Stomach (tissue), 8 donors: ENCODE measurements at regions not wholly inside any gene's neighbourhood (a gene's known extent, or its start where the extent isn't known, plus 50 kb on each side); places are given as distances from the start of the nearest gene placed in this dataset.
A peak's percentile ranks its signal among the peaks of the same experiment; 100 is the strongest.

Source experiments
- DNase-seq, 2 donors: peaks; one replicate each; pipeline versions ENCODE4 v3.0.0 to v3.0.0-alpha.2; 2013 to 2019
- H3K27ac ChIP-seq, 5 donors: fragments of 200-600 bp in 4 of 5; sonication (generic) in 4 of 5; one replicate each; pipeline ENCODE4 v1.5.1; 2013 to 2019; ENCODE audit warnings: mild to moderate bottlenecking in 1 of 5, moderate library complexity in 1 of 5
- H3K27me3 ChIP-seq, 3 donors: fragments of 200-600 bp; sonication (generic); one replicate each; pipeline ENCODE4 v1.5.1; 2017 to 2019; ENCODE audit warnings: mixed run types in 1 of 3
- H3K36me3 ChIP-seq, 4 donors: fragments of 200-600 bp; sonication (generic); 1 replicate in 3 of 4; 2 replicates in 1 of 4; pipeline ENCODE4 v1.5.1; 2016 to 2019
- H3K4me1 ChIP-seq, 4 donors: fragments of 200-600 bp; sonication (generic); one replicate each; pipeline ENCODE4 v1.5.1; 2016 to 2019
- H3K4me3 ChIP-seq, 4 donors: fragments of 200-600 bp; sonication (generic) in 3 of 4; one replicate each; pipeline ENCODE4 v1.5.1; 2016 to 2019; ENCODE audit warnings: mild to moderate bottlenecking in 1 of 4
- H3K9me3 ChIP-seq, 4 donors: fragments of 200-600 bp; sonication (generic); one replicate each; pipeline ENCODE4 v1.5.1; 2016 to 2019
- CTCF ChIP-seq, 7 experiments: fragments of 450-650 bp in 4 of 7; fragments of 200-600 bp in 3 of 7; sonication (generic) in 3 of 7; IDR thresholded peaks; one replicate each; pipeline ENCODE4 v1.5.1; 2016 to 2019; ENCODE audit warnings: antibody characterized with exemption in 7 of 7, control low read depth in 2 of 7, mild to moderate bottlenecking in 1 of 7
- EP300 ChIP-seq: sonication (generic); formaldehyde crosslinking; IDR thresholded peaks from one replicate; pipeline ENCODE4 v1.6.1; 2017; ENCODE audit warnings: antibody characterized with exemption
- POLR2A ChIP-seq, 4 donors: fragments of 450-650 bp; IDR thresholded peaks; one replicate each; pipeline ENCODE4 v1.6.1; 2016; ENCODE audit warnings: antibody characterized with exemption in 4 of 4, control low read depth in 2 of 4, mild to moderate bottlenecking in 1 of 4, moderate library complexity in 1 of 4
- POLR2AphosphoS5 ChIP-seq, 3 donors: sonication (generic); formaldehyde crosslinking; IDR thresholded peaks; one replicate each; pipeline ENCODE4 v1.6.1; 2016; ENCODE audit warnings: antibody characterized with exemption in 3 of 3
- WGBS, 5 donors: extraction: QIAGEN DNeasy Blood & Tissue Kit in 3 of 5; methylation state at CpG; one replicate each; pipeline versions ENCODE4 v1.1.5 to v1.1.7; 2013 to 2018; 5-methylcytosine and 5-hydroxymethylcytosine counted together
- intact Hi-C: fragments of 100-400 bp; cut with DNase I; formaldehyde crosslinking; loops from one replicate; pipeline ENCODE4 v1.15.1; 2023; ENCODE audit warnings: low total_unique reads
- donor health status: healthy with polysubstance abuse.
- donor health status: Bipolar disorder and iron deficiency.
- donor health status: healthy.

DNA sequence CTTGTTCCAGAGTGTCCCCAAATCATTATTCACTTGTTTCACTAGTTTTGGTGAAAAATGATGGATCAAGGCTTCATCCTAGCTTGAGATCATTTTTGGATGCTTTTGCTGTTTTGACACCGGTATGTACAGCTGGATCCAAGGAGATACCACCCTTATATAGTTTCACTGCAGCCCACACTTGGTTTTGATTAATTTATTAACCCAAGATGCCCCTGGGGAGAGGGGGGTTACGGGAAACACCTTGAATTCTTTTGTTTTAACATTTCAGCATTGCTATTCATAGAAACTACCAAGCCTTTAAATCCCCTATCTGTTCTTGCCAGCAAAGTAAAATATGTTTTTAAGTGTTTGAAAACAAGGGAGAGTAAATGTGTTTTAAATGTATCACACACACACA lies 457.7 kb upstream of the RUNX1 start:
- Histone ChIP-seq H3K4me3 (no peak overlapping the region), H3K27me3 (no peaks in the 10 kb centered on the region), H3K9me3 (no peaks in the 10 kb centered on the region), H3K27ac (no peak overlapping the region), H3K4me1 (peaks cover 0 to 29% (median 7%) of the 10 kb centered on the region in 4 donors), H3K36me3 (no peaks in the 10 kb centered on the region)
- DNase-seq = no peak
- intact Hi-C loops = no loop called here
- no peak for TF ChIP-seq POLR2AphosphoS5 (IDR thresholded peaks at IDR 0.05)
- no peak for TF ChIP-seq CTCF (IDR thresholded peaks at IDR 0.05)
- TF ChIP-seq EP300 = no peak
- no peak for TF ChIP-seq POLR2A (IDR thresholded peaks at IDR 0.05)
- WGBS, 5 donors = 57 to 75% (median 71%) methylated on average over 2 of the region's 2 CpGs

GRCh38 chr21:35506352-35506751 lies 457.2 kb upstream of the RUNX1 start:
- intact Hi-C loops = no loop called here
- peaks cover 0 to under 1% (median 0%) of the 10 kb centered on the region in 3 donors for H3K27me3 ChIP-seq
- WGBS, 5 donors = 34 to 49% (median 44%) methylated on average over 3 of the region's 3 CpGs

DNA sequence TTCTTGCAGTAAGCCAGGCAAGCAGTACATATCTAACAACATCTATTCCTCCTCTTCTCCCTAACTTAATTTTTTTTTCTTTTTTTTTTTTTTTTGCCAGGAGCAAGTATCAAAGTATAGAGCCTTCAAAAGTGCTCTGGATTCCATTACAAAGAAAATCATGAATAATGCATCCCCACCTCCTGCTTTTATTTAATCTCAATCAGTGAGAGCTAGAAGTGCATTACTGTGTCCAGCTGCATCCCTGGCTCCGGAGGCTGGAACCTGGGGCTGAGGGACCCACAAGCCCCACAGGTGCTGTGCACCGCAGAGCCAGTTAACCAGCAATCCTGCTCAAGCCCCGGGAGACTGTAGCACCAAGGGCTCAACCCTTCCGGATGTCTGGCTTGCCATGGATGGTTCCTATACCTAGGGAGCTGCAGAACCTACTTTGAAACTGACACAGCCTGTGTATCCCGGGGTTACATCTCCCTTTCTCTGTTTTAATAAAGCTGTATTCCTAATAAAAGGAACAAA lies 455.9 kb upstream of the RUNX1 start:
- Histone ChIP-seq H3K27me3 (peaks cover 0 to 10% (median 0%) of the 10 kb centered on the region in 3 donors), H3K27ac (no peak overlapping the region), H3K9me3 (no peaks in the 10 kb centered on the region), H3K36me3 (no peaks in the 10 kb centered on the region), H3K4me3 (no peak overlapping the region), H3K4me1 (peaks cover 0 to 29% (median 7%) of the 10 kb centered on the region in 4 donors)
- no peak for DNase-seq
- 76 to 88% (median 84%) methylated on average over 5 of the region's 5 CpGs for WGBS, 5 donors
- intact Hi-C loops = no loop called here
- TF ChIP-seq CTCF (IDR thresholded peaks at IDR 0.05) = no peak
- TF ChIP-seq POLR2A (IDR thresholded peaks at IDR 0.05) = no peak
- no peak for TF ChIP-seq POLR2AphosphoS5 (IDR thresholded peaks at IDR 0.05)
- no peak for TF ChIP-seq EP300

More at GRCh38 chr21:35506352-35506751, 457.2 kb upstream of the RUNX1 start:
- DNase-seq = peak in 1 of 2 donors; percentile 53
- Histone ChIP-seq H3K9me3 (no peaks in the 10 kb centered on the region), H3K4me3 (no peak overlapping the region), H3K4me1 (peaks cover 0 to 29% (median 7%) of the 10 kb centered on the region in 4 donors), H3K36me3 (no peaks in the 10 kb centered on the region), H3K27ac (no peak overlapping the region)
- TF ChIP-seq EP300 = no peak
- no peak for TF ChIP-seq POLR2A (IDR thresholded peaks at IDR 0.05)
- TF ChIP-seq CTCF (IDR thresholded peaks at IDR 0.05) = no peak
- no peak for TF ChIP-seq POLR2AphosphoS5 (IDR thresholded peaks at IDR 0.05)

- intact Hi-C loops = no loop called here
- 54 to 61% (median 60%) methylated on average over 6 of the region's 6 CpGs for WGBS, 5 donors
- peak overlapping the region in 1 of 5 donors; percentile 18 for H3K27ac ChIP-seq
- H3K36me3 ChIP-seq = no peaks in the 10 kb centered on the region
- no peaks in the 10 kb centered on the region for H3K9me3 ChIP-seq
- H3K4me1 ChIP-seq = peaks cover 0 to 29% (median 7%) of the 10 kb centered on the region in 4 donors
- no peak overlapping the region for H3K4me3 ChIP-seq
- H3K27me3 ChIP-seq = peaks cover 0 to 10% (median 0%) of the 10 kb centered on the region in 3 donors
- no peak for TF ChIP-seq CTCF (IDR thresholded peaks at IDR 0.05)
- TF ChIP-seq EP300 = no peak
- TF ChIP-seq POLR2AphosphoS5 (IDR thresholded peaks at IDR 0.05) = no peak
- no peak for TF ChIP-seq POLR2A (IDR thresholded peaks at IDR 0.05)
- no peak for DNase-seq
These were observed 455.2 kb upstream of the RUNX1 start for GRCh38 chr21:35504277-35504676.
